ENCODE measurements at regions not wholly inside any gene's neighbourhood (a gene's known extent, or its start where the extent isn't known, plus 50 kb on each side); places are given as distances from the start of the nearest gene placed in this dataset.

GRCh38 chr11:28545536-28545935 lies 437.3 kb downstream of the METTL15 start:
- no peaks in the 10 kb centered on the region for H3K79me2 ChIP-seq (ENCODE audit: insufficient read depth, low read length)
- H3K27ac ChIP-seq (ENCODE audit: low read depth, low read length), result no peak overlapping the region
- ChIA-PET CTCF (interaction anchor here (0.9 kb wide), 1 partner anchor 16 kb away, joined by 3 read pairs; no protein-coding TSS in a partner anchor), RAD21 (ENCODE audit: low non-redundant PET in 1 of 2, low total read pairs in 2 of 2, uncharacterized antibody in 2 of 2, unreplicated experiment in 2 of 2) (no interaction called here), POLR2A (no interaction called here)
- DNase-seq (ENCODE audit: low read depth, low spot score) (no peak), ATAC-seq (no peak)
- intact Hi-C loops (cut with micrococcal nuclease), result no loop called here
- no peak overlapping the region for H3K9ac ChIP-seq (ENCODE audit: low read length)
- no TSS peak for BruUV-seq (replicated peaks)
- H3K27me3 ChIP-seq (ENCODE audit: insufficient read depth, low read length), result no peaks in the 10 kb centered on the region
- no peaks in the 10 kb centered on the region for H3K9me2 ChIP-seq (ENCODE audit: insufficient read depth)
- H3K4me2 ChIP-seq (ENCODE audit: low read length), result no peak overlapping the region
- TF ChIP-seq TCF7L2 (IDR thresholded peaks at IDR 0.05; ENCODE audit: borderline replicate concordance, extremely low read depth, insufficient read depth, insufficient read length) (no peak), EZH2 (IDR thresholded peaks at IDR 0.05) (no peak)
- H4K20me1 ChIP-seq (ENCODE audit: insufficient read depth), result no peaks in the 10 kb centered on the region
- H2AFZ ChIP-seq (ENCODE audit: low read depth, low read length, poor library complexity, severe bottlenecking), result no peak overlapping the region
- no peaks in the 10 kb centered on the region for H3K9me3 ChIP-seq (ENCODE audit: control insufficient read depth in 1 of 2, insufficient read depth in 1 of 2, low read depth in 1 of 2, low read length in 2 of 2)
- no peak overlapping the region for H3K4me3 ChIP-seq (replicated peaks in 1 of 2; ENCODE audit: low read depth in 1 of 2, low read length in 2 of 2)
- no peaks in the 10 kb centered on the region for H3K36me3 ChIP-seq (ENCODE audit: control insufficient read depth in 1 of 2, insufficient read depth in 2 of 2, low read length in 2 of 2)
- no peaks in the 10 kb centered on the region for H3K4me1 ChIP-seq (ENCODE audit: control insufficient read depth in 1 of 2, insufficient read depth in 2 of 2, low read length in 2 of 2)

GRCh38 chr11:28542561-28542960 lies 434.4 kb downstream of the METTL15 start:
- Histone ChIP-seq H3K9me2 (ENCODE audit: insufficient read depth) (no peaks in the 10 kb centered on the region), H3K4me1 (ENCODE audit: control insufficient read depth in 1 of 2, insufficient read depth in 2 of 2, low read length in 2 of 2) (no peaks in the 10 kb centered on the region), H4K20me1 (ENCODE audit: insufficient read depth) (no peaks in the 10 kb centered on the region), H3K4me2 (ENCODE audit: low read length) (no peak overlapping the region), H3K27ac (ENCODE audit: low read depth, low read length) (no peak overlapping the region), H3K27me3 (ENCODE audit: insufficient read depth, low read length) (no peaks in the 10 kb centered on the region), H3K4me3 (replicated peaks in 1 of 2; ENCODE audit: low read depth in 1 of 2, low read length in 2 of 2) (no peak overlapping the region), H3K9me3 (ENCODE audit: control insufficient read depth in 1 of 2, insufficient read depth in 1 of 2, low read depth in 1 of 2, low read length in 2 of 2) (no peaks in the 10 kb centered on the region), H3K9ac (ENCODE audit: low read length) (no peak overlapping the region), H3K36me3 (ENCODE audit: control insufficient read depth in 1 of 2, insufficient read depth in 2 of 2, low read length in 2 of 2) (no peaks in the 10 kb centered on the region), H2AFZ (ENCODE audit: low read depth, low read length, poor library complexity, severe bottlenecking) (no peak overlapping the region), H3K79me2 (ENCODE audit: insufficient read depth, low read length) (no peaks in the 10 kb centered on the region)
- no peak for DNase-seq (ENCODE audit: low read depth, low spot score)
- intact Hi-C loops (cut with micrococcal nuclease), result no loop called here
- RAD21 ChIA-PET (ENCODE audit: low non-redundant PET in 1 of 2, low total read pairs in 2 of 2, uncharacterized antibody in 2 of 2, unreplicated experiment in 2 of 2), result no interaction called here
- no peak for ATAC-seq
- POLR2A ChIA-PET, result no interaction called here
- TF ChIP-seq SRF (IDR thresholded peaks at IDR 0.05; ENCODE audit: low read depth) (no peak), REST (IDR thresholded peaks at IDR 0.05; ENCODE audit: low read depth) (no peak), CTCF (IDR thresholded peaks at IDR 0.05 in 2 of 3, conservative IDR thresholded peaks at IDR 0.05 in 1 of 3; ENCODE audit: borderline replicate concordance in 1 of 3, insufficient read depth in 1 of 3, low read depth in 2 of 3, low read length in 2 of 3) (no peak), POLR2A (IDR thresholded peaks at IDR 0.05; ENCODE audit: borderline replicate concordance, extremely low read depth, insufficient read depth, insufficient read length) (no peak), ZFX (IDR thresholded peaks at IDR 0.05) (no peak), SP1 (IDR thresholded peaks at IDR 0.05; ENCODE audit: low read depth) (no peak), CBX3 (IDR thresholded peaks at IDR 0.05; ENCODE audit: low read depth) (no peak), JUND (IDR thresholded peaks at IDR 0.05) (no peak), YY1 (IDR thresholded peaks at IDR 0.05; ENCODE audit: extremely low read depth, insufficient replicate concordance, low read depth, low read length) (no peak), EGR1 (IDR thresholded peaks at IDR 0.05; ENCODE audit: low read depth) (no peak), EZH2phosphoT487 (IDR thresholded peaks at IDR 0.05; ENCODE audit: borderline replicate concordance) (no peak), EZH2 (IDR thresholded peaks at IDR 0.05) (no peak), ATF3 (IDR thresholded peaks at IDR 0.05) (no peak), RAD21 (IDR thresholded peaks at IDR 0.05; ENCODE audit: low read depth) (no peak), TCF7L2 (IDR thresholded peaks at IDR 0.05; ENCODE audit: borderline replicate concordance, extremely low read depth, insufficient read depth, insufficient read length) (no peak), MAX (IDR thresholded peaks at IDR 0.05) (no peak), FOSL1 (IDR thresholded peaks at IDR 0.05; ENCODE audit: low read depth) (no peak), SIN3A (IDR thresholded peaks at IDR 0.05; ENCODE audit: low read depth) (no peak)
- CTCF ChIA-PET, result no interaction called here
- BruUV-seq (replicated peaks), result no TSS peak
